K562 (cell line): ENCODE measurements at regions not wholly inside any gene's neighbourhood (a gene's known extent, or its start where the extent isn't known, plus 50 kb on each side); places are given as distances from the start of the nearest gene placed in this dataset.

Source experiments
- ATF7 ChIP-seq: fragments of 450-650 bp; IDR thresholded peaks from 2 replicates; pipeline ENCODE4 v1.7.1; 2014; ENCODE audit warnings: mild to moderate bottlenecking, moderate library complexity
- BCOR ChIP-seq: fragments of 450-650 bp; IDR thresholded peaks from 2 replicates; pipeline ENCODE4 v1.6.1; 2016
- BDP1 ChIP-seq: IDR thresholded peaks from 3 replicates; pipeline ENCODE4 v1.6.1; 2011; ENCODE audit not compliant: insufficient read length, insufficient read depth
- CHD1 ChIP-seq: fragments of 200-600 bp; sonication (generic); IDR thresholded peaks from one replicate; pipeline ENCODE4 v1.6.1; 2012; ENCODE audit warnings: mild to moderate bottlenecking, moderate library complexity, low read length, inconsistent platforms
- COPS2 ChIP-seq: fragments of 450-650 bp; conservative IDR thresholded peaks from 2 replicates; pipeline ENCODE4 v1.6.1; 2016; ENCODE audit warnings: mild to moderate bottlenecking, moderate library complexity
- HMGN3 ChIP-seq: IDR thresholded peaks from 2 replicates; pipeline ENCODE4 v1.6.1; 2011; ENCODE audit warnings: borderline replicate concordance, low read depth, mild to moderate bottlenecking, mixed read lengths, low read length; ENCODE audit not compliant: insufficient read length; ENCODE audit errors: extremely low read depth
- MBD1 ChIP-seq: fragments of 250-450 bp; sonication (Bioruptor Pico); IDR thresholded peaks from 2 replicates; pipeline ENCODE4 v1.8.0; 2022; ENCODE audit warnings: inconsistent platforms
- POLR2G ChIP-seq: fragments of 200-400 bp; formaldehyde crosslinking; IDR thresholded peaks from 2 replicates; pipeline ENCODE4 v1.6.1; 2017; ENCODE audit warnings: low read depth, mild to moderate bottlenecking, antibody characterized with exemption, low read length, moderate library complexity
- USF2 ChIP-seq: sonication (generic); formaldehyde crosslinking; IDR thresholded peaks from 2 replicates; pipeline ENCODE4 v1.5.0; 2020; ENCODE audit warnings: missing genetic modification reagents
- YY1 ChIP-seq, 3 experiments: IDR thresholded peaks; 2 replicates each; pipeline ENCODE4 v1.6.1; 2011; ENCODE audit warnings: low read length in 2 of 3, mild to moderate bottlenecking in 2 of 3, moderate library complexity in 2 of 3, borderline replicate concordance in 1 of 3, control low read depth in 1 of 3, low read depth in 1 of 3; ENCODE audit not compliant: insufficient read depth in 3 of 3, insufficient replicate concordance in 2 of 3, control insufficient read depth in 1 of 3, insufficient read length in 1 of 3; ENCODE audit errors: extremely low read depth in 1 of 3
- ZFX ChIP-seq: sonication (generic); formaldehyde crosslinking; IDR thresholded peaks from 2 replicates; pipeline ENCODE4 v1.8.0; 2022; ENCODE audit warnings: mild to moderate bottlenecking, missing genetic modification reagents, moderate library complexity

GRCh38 chr9:8070779-8071444 is 271.3 kb upstream of the DMAC1 start:
- TF ChIP-seq POLR2G (no peak), BDP1 (no peak), YY1 (IDR thresholded peaks at IDR 0.05; ENCODE audit: borderline replicate concordance in 1 of 3, control insufficient read depth in 1 of 3, extremely low read depth in 1 of 3, insufficient read depth in 3 of 3, insufficient read length in 1 of 3, insufficient replicate concordance in 2 of 3, low read depth in 1 of 3, low read length in 2 of 3) (no peak), COPS2 (no peak), MBD1 (no peak), BCOR (no peak), ATF7 (no peak), HMGN3 (no peak), CHD1 (no peak), ZFX (CRISPR knock-in tag) (no peak), USF2 (CRISPR knock-in tag) (no peak)
